Lower leg skin (tissue), 4 donors: ENCODE measurements at regions not wholly inside any gene's neighbourhood (a gene's known extent, or its start where the extent isn't known, plus 50 kb on each side); places are given as distances from the start of the nearest gene placed in this dataset.

ENCODE experiments used
- DNase-seq, 2 donors: peaks; one replicate each; pipeline ENCODE4 v3.0.0-alpha.2; 2019; ENCODE audit warnings: low spot score in 2 of 2
- H3K4me3 ChIP-seq: fragments of 200-600 bp; sonication (generic); 2 replicates; pipeline ENCODE4 v1.5.1; 2017; ENCODE audit warnings: mild to moderate bottlenecking, low read depth; ENCODE audit not compliant: poor library complexity, severe bottlenecking
- CTCF ChIP-seq, 3 donors: fragments of 450-650 bp; IDR thresholded peaks; one replicate each; pipeline ENCODE4 v1.5.1; 2016; ENCODE audit warnings: antibody characterized with exemption in 3 of 3, mild to moderate bottlenecking in 3 of 3, moderate library complexity in 2 of 3
- POLR2A ChIP-seq, 2 donors: fragments of 450-650 bp; IDR thresholded peaks; one replicate each; pipeline ENCODE4 v1.6.1; 2016 to 2017; ENCODE audit warnings: antibody characterized with exemption in 2 of 2, mild to moderate bottlenecking in 1 of 2, moderate library complexity in 1 of 2
- WGBS, 2 donors: methylation state at CpG; one replicate each; pipeline ENCODE4 v1.1.5; 2018; 5-methylcytosine and 5-hydroxymethylcytosine counted together
- intact Hi-C: fragments of 100-400 bp; cut with DNase I; formaldehyde crosslinking; loops from one replicate; pipeline ENCODE4 v1.15.0; 2023; ENCODE audit warnings: low total_unique reads

- TF ChIP-seq CTCF (IDR thresholded peaks at IDR 0.05) (no peak), POLR2A (IDR thresholded peaks at IDR 0.05) (no peak)
- H3K4me3 ChIP-seq, result no peak overlapping the region
- 67 to 82% methylated on average over 3 of the region's 3 CpGs for WGBS, 2 donors
- no peak for DNase-seq
- intact Hi-C loops, result no loop called here
Measured at GRCh38 chr12:28610401-28611114, 420.3 kb downstream of the CCDC91 start.

GRCh38 chr12:28611115-28611435 is 420.8 kb downstream of the CCDC91 start:
- no peak overlapping the region for H3K4me3 ChIP-seq
- peak in 1 of 2 donors; percentile 23 for DNase-seq
- intact Hi-C loops, result no loop called here
- TF ChIP-seq CTCF (IDR thresholded peaks at IDR 0.05) (no peak), POLR2A (IDR thresholded peaks at IDR 0.05) (no peak)

DNA sequence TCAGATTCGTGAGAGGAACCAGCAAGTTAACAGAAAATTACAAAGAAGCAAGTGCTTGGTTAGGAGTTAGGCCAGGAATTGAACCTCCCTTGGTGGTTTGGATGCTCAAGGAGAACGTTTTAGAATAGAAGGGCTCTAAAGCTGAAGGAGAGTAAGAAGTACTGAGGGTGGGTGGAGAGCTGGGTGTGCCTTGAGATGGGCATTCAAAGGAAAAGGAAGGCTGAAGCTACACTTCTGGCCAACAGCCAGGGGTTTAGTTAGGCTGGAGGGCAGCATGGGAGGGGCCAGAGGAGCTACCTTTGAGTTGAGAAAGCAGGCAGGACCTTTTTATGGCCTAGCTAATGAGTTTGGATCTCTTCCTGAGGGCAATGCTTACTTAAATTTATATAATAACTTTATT is 421.2 kb downstream of the CCDC91 start:
- TF ChIP-seq CTCF (IDR thresholded peaks at IDR 0.05) (no peak), POLR2A (IDR thresholded peaks at IDR 0.05) (no peak)
- intact Hi-C loops, result no loop called here
- no peak for DNase-seq
- no peak overlapping the region for H3K4me3 ChIP-seq
- WGBS, 2 donors, result 49 to 53% methylated on average over 2 of the region's 2 CpGs

GRCh38 chr12:28618171-28618570 is 427.9 kb downstream of the CCDC91 start:
- intact Hi-C loops, result no loop called here
- no peak overlapping the region for H3K4me3 ChIP-seq
- WGBS, 2 donors, result 72 to 79% methylated on average over 1 of the region's 1 CpG
- TF ChIP-seq POLR2A (IDR thresholded peaks at IDR 0.05), result no peak
- TF ChIP-seq CTCF (IDR thresholded peaks at IDR 0.05), result no peak
- DNase-seq, result no peak

DNA sequence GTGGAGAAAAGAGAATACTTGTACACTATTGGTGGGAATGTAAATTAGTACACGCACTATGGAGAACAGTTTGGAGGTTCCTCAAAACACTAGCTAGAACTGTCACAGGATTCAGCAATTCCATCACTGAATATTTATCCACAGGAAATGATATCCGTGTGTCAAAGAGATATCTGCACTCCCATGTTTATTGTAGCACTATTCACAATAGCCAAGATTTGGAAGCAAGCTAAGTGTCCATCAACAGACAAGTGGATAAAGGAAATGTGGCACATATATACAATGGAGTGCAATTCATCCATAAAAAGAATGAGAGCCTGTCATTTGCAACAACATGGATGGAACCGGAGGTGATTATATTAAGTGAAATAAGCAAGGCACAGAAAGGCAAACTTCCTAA is 428.5 kb downstream of the CCDC91 start:
- no peak for DNase-seq
- no peak overlapping the region for H3K4me3 ChIP-seq
- 89% methylated on average over 3 of the region's 3 CpGs for WGBS, 2 donors
- TF ChIP-seq CTCF (IDR thresholded peaks at IDR 0.05), result no peak
- no peak for TF ChIP-seq POLR2A (IDR thresholded peaks at IDR 0.05)
- intact Hi-C loops, result no loop called here

- no peak for TF ChIP-seq POLR2A (IDR thresholded peaks at IDR 0.05)
- no peak for TF ChIP-seq CTCF (IDR thresholded peaks at IDR 0.05)
- 82 to 86% methylated on average over 3 of the region's 3 CpGs for WGBS, 2 donors
Measured at GRCh38 chr12:28620281-28620680, 430.0 kb downstream of the CCDC91 start.

More at GRCh38 chr12:28620281-28620680, 430.0 kb downstream of the CCDC91 start:
- no peak overlapping the region for H3K4me3 ChIP-seq
- DNase-seq, result no peak
- intact Hi-C loops, result no loop called here
